Stimulated activated CD8-positive, alpha-beta memory T cell treated with anti-CD3 and anti-CD28 coated beads, Interleukin-2, amount 100 ng/mL, for 48 hours (primary cell): ENCODE measurements at regions not wholly inside any gene's neighbourhood (a gene's known extent, or its start where the extent isn't known, plus 50 kb on each side); places are given as distances from the start of the nearest gene placed in this dataset.

Experiments
- DNase-seq, 2 donors: peaks; one replicate each; pipeline ENCODE4 v3.0.0-alpha.2; 2020; ENCODE audit warnings: low read depth in 2 of 2

- DNase-seq: no peak
These were observed 646.2 kb downstream of the BRD1 start for GRCh38 chr22:49181431-49181830.

DNA sequence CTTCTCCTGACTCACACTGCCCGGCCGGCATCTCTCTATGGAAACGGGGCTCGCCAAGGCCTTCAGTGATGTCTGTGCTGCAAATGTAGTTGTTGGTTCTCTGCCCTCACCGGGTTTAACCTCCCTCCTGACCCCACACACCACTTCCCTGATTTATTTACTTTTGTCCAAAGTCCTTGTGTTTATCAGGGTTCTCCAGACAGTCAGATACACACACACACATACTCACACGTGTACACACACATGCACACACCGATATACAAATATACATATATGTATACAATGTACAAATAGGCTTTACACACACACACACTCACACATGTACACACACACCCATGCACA lies 647.0 kb downstream of the BRD1 start:
- DNase-seq: no peak

- DNase-seq: no peak
These were observed 647.6 kb downstream of the BRD1 start for GRCh38 chr22:49179886-49180682.

DNA sequence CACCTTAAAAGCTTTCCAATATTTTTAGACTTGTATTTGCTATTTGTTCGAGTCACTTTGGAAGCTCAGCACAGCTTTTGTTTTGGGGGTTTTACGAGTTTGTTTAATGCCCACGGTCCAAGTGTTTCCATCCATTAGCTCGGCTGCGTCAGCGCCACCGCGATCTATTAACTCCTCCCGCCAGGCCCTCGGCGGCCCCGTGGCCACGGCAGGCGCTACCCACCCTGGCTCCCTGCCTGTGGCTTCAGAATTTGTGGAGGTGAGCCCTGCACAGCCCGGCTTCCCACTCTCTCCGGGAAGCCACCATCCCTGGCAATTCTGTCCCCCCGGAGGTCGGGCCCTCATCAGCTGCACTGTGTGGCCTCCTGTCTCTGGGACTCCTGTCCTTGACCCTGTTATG lies 648.5 kb downstream of the BRD1 start:
- DNase-seq: no peak

DNA sequence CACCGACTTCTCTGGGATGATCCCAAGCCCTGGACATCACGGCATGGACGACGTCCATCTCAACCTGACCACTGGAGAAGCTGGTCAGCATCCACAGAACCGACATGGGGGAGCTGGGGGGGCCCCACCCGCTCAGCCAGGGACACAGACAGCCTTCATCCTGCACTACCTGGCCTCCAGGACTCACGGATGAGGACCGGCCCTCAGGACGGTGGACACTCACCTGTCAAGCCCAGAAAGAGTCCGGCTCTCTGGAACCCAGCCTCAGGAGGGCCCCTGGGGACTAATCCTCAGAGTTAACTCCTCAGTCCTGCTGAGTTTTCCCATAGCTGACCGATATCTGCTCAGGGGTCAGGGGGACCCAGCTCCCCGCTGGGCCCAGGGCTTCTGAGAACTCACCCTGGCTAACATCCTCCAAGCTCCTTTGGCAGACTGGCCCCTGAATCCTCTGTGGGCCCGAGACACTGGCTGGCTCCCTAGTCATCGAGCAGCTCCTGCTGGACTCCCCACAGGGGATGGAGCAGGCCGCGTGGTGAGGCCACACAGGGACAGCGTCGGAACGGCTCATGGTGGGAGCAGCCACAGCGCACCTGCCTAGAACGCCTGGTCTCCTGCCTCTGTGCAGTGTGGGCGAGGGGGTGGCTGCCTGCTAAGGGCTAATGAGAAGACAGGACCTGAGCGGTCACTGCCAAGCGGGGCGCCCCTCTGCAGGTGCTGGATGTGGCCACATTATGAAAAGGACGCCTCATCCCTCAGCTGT lies 649.2 kb downstream of the BRD1 start:
- no peak for DNase-seq

DNA sequence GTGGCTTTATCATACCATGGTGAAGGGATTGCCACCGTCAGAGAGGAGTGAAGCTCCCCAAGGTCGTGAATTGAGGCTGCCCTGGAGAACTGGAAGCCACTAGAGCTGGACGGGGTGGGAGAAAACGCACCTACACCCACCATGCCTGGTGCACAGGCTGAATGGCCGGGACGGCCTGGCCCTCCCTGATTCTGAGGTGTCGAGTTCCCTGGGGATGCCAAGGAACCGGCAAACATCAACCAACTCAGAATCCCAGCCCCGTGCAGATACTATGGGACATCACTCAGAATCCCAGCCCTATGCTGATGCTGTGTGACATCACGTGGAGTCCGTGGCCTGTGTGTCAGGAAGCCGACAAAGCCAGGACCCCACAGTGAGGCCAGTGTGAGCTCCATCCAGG lies 650.0 kb downstream of the BRD1 start:
- DNase-seq: no peak

GRCh38 chr22:49176956-49177355 lies 650.7 kb downstream of the BRD1 start:
- no peak for DNase-seq

GRCh38 chr22:49170053-49170452 lies 657.6 kb downstream of the BRD1 start:
- no peak for DNase-seq

GRCh38 chr22:49169074-49169744 lies 658.5 kb downstream of the BRD1 start:
- no peak for DNase-seq

GRCh38 chr22:49168219-49168813 lies 659.4 kb downstream of the BRD1 start:
- DNase-seq: no peak

- no peak for DNase-seq
These were observed 660.9 kb downstream of the BRD1 start for GRCh38 chr22:49166746-49167145.

DNA sequence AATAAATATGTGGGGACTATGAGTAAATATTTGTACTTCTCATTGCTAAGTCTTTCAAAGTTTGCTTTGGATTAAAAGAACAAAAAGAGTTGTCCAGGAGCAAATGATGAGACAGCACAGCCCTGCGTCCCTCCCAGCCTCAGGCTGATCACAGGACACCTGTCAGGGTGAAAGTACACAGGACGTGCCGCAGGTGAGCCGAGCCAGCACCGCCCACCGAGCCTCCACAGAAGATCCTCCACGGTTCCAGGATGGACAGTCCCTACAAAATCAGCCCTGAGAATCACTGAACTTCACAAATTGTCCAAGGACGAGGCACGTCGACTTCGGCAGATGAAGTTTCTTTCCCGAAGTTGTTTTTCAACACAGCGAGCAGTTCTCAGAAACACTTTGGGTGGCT lies 661.5 kb downstream of the BRD1 start:
- no peak for DNase-seq

DNA sequence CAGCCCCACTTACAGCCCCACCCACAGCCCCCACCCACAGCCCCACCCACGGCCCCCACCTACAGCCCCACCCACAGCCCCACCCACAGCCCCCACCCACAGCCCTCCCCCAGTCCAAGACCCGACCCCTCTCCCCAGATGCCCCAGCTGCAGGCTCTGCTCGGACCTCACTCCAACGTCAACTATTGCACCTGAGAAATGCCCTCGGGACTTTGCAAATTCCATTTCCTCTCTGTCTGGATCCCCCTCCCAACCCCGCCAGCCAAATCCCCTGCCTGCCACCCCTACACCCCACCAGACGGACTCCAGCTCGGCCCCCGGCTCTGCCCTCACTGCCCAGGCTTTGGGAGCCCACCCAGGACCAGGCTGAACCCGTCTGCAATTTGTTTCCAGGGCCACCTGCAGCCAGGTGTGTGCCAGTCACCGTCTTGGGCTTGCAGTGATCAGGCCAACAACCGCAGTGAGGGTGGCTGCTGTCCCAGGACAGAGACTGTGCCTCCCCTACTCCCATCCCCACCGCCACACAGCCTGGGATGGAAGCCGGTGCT lies 662.8 kb downstream of the BRD1 start:
- DNase-seq: no peak

DNA sequence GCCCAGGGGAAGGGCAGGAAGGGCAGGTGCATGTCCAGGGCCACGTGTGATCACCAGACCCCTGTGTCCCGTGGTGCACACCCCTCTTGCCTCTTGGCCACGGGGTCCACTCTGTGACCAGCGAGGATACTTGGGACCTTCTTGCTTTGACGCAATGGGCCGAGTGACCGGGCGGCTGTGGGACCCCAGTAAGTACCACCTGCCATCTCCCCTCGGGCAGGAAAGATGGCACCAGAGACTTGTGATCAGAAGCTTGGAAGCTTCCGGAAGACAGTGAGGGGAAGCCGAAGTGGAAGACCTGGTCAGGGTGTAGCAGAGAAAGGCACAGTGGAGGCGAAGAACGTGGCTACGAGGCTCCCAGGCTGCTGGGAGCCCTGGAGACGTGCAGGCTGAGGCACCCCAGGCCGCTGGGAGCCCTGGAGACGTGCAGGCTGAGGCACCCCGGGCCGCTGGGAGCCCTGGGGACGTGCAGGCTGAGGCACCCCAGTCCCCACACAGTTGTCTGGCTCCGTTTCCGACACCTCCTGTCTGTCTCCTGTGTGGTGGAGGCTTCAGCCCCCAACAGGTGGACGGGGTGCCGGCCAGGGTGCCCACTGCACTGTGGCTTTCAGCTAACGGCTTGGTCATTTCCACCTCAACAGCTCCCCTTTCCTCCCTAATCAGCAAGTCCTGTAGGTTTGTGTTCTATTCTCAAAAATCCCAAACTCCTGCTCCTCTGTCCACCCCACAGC lies 663.5 kb downstream of the BRD1 start:
- no peak for DNase-seq

- DNase-seq: no peak
These were observed 664.3 kb downstream of the BRD1 start for GRCh38 chr22:49163258-49163959.

GRCh38 chr22:49162841-49163240 lies 664.8 kb downstream of the BRD1 start:
- DNase-seq: no peak

DNA sequence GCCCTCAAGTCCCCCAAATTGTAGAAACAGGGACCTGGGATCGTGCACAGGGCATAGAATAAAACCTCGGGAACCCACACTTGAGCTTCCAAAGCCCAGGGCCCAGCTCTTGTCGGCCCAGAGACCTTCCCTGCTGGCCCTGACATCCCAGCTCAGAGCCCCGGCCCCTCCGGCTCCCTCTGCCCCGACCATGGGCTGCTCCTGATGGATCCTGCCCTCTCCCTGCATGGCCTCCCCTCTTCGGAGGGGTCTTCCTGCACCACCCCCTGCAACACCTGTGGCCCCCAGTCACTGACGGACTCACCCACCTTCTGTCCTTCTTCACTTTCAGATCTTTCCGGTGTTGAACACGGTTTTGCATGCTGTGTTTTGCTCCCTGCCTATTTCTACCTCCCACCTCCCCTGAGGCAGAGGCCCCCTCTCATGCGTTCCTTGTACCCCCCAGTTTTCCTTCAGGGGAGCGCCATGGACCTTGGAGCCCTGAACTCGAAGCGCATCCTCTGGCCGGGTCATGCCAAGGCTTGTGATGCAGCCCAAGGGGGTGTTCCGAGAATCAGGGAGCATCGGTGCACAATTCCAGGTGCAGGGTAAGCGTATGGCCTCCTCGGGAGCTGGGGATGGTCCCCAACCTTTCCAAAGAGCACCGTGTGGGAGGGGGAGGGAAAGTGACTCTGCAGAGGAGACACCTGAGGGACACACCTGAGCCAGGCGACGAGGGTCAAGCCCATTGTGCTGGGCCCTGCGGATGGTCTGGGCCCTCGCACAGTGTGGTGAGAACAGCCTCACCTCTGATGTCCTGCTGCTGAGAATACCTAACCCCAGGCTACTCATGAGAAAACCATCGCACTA lies 666.4 kb downstream of the BRD1 start:
- no peak for DNase-seq

DNA sequence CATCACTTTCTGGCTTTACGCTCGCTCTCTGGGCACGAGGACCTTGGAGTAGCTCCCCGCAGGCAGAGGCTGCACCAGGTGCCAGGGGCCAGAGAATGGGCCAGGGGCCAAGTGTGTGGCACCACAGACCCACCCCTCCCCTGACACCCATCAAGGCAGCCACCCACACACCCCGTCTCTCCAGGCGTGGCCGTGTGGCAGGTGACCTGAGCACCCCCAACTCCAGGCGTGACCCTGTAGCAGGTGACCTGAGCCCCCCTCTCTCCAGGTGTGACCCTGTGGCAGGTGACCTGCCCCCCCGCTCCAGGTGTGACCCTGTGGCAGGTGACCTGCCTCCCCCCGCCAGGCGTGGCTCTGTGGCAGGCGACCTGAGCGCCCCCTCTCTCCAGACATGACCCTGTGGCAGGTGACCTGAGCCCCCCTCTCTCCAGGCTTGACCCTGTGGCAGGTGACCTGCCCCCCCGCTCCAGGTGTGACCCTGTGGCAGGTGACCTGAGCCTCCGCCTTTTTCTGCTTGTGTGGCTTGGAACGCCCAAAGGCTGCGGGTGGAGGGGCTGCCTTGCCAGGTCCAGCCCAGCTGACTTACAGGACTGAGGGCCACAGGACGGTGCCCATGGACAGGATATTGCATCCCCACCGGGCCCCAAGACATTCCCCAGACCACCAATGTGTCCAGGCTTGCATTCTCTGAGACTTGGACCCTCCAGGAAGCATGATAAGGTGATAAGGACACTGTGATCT lies 667.2 kb downstream of the BRD1 start:
- DNase-seq: no peak

DNA sequence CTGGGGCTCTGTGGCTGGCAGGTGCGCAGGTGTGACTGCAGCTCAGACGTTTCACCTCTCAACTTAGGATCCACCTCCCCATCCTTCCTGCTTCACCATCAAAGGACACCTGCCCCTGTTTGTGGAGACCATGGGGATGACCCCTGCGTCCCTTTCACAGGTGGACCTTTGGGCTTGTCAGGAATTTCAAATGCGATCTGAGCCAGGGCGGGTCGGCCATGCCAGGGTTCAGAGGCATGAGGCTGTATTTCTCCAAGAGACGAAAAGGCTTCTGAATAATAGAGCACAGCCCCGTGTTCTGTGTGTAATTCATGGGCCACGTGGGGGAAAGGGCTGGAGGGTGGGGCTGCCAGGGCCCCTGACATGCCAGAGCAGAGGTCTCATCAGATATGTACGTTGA lies 668.0 kb downstream of the BRD1 start:
- DNase-seq: no peak
